Transverse colon (tissue), 4 donors: ENCODE measurements at regions not wholly inside any gene's neighbourhood (a gene's known extent, or its start where the extent isn't known, plus 50 kb on each side); places are given as distances from the start of the nearest gene placed in this dataset.

Experiments
- DNase-seq: peaks from one replicate; pipeline ENCODE4 v3.0.0-alpha.2; 2019
- H3K27ac ChIP-seq, 4 donors: fragments of 200-600 bp; sonication (generic); 2 replicates each; pipeline ENCODE4 v1.5.1; 2016 to 2018; ENCODE audit warnings: inconsistent platforms in 4 of 4
- H3K27me3 ChIP-seq: fragments of 200-600 bp; sonication (generic); 2 replicates; pipeline ENCODE4 v1.5.1; 2017; ENCODE audit warnings: inconsistent platforms
- H3K36me3 ChIP-seq, 4 donors: fragments of 200-600 bp; sonication (generic); 2 replicates each; pipeline ENCODE4 v1.5.1; 2017 to 2019; ENCODE audit warnings: inconsistent platforms in 4 of 4
- H3K4me1 ChIP-seq, 4 donors: fragments of 200-600 bp; sonication (generic); 2 replicates each; pipeline ENCODE4 v1.5.1; 2017 to 2020; ENCODE audit warnings: inconsistent platforms in 4 of 4
- H3K4me3 ChIP-seq, 4 donors: fragments of 200-600 bp; sonication (generic); 1 replicate in 1 of 4; 2 replicates in 3 of 4; pipeline versions ENCODE4 v1.5.1 to v1.6.1; 2017 to 2019; ENCODE audit warnings: inconsistent platforms in 4 of 4
- H3K9me3 ChIP-seq, 2 donors: fragments of 200-600 bp; sonication (generic); 2 replicates each; pipeline ENCODE4 v1.5.1; 2017 to 2019; ENCODE audit warnings: inconsistent platforms in 2 of 2
- CTCF ChIP-seq, 5 experiments: fragments of 200-600 bp in 3 of 5; fragments of 450-650 bp in 2 of 5; sonication (generic) in 3 of 5; IDR thresholded peaks; 1 replicate in 2 of 5; 2 replicates in 3 of 5; pipeline ENCODE4 v1.5.1; 2016 to 2017; ENCODE audit warnings: antibody characterized with exemption in 5 of 5, inconsistent platforms in 3 of 5, mild to moderate bottlenecking in 2 of 5, moderate library complexity in 1 of 5
- EP300 ChIP-seq: sonication (generic); formaldehyde crosslinking; IDR thresholded peaks from one replicate; pipeline ENCODE4 v1.6.1; 2017; ENCODE audit warnings: antibody characterized with exemption, low read depth
- POLR2A ChIP-seq: fragments of 450-650 bp; IDR thresholded peaks from one replicate; pipeline ENCODE4 v1.6.1; 2016; ENCODE audit warnings: antibody characterized with exemption, mild to moderate bottlenecking, moderate library complexity
- POLR2AphosphoS5 ChIP-seq, 3 donors: sonication (generic); formaldehyde crosslinking; IDR thresholded peaks; one replicate each; pipeline ENCODE4 v1.6.1; 2016; ENCODE audit warnings: antibody characterized with exemption in 3 of 3
- WGBS, 2 donors: methylation state at CpG; one replicate each; pipeline ENCODE4 v1.1.5; 2018; ENCODE audit warnings: low coverage in 1 of 2; 5-methylcytosine and 5-hydroxymethylcytosine counted together
- in situ Hi-C, 4 donors: fragments of 200-750 bp; cut with MboI; loops; one replicate each; pipeline versions ENCODE4 v1.15.0 to v1.15.1; 2017; ENCODE audit warnings: low sequenced_read_pairs in 3 of 4, low pct_ligation_motif_present in 1 of 4, low pct_unique_long_range_greater_than_20kb in 1 of 4
- intact Hi-C: fragments of 100-400 bp; cut with DNase I; formaldehyde crosslinking; loops from one replicate; pipeline ENCODE4 v1.15.1; 2023; ENCODE audit warnings: low total_unique reads
- small RNA-seq, 4 donors: library from RNA; depleted of rRNA; stranded (forward); fragments of <200 nt; gene quantifications; one replicate each; pipeline ENCODE3, GENCODE V24; 2016

GRCh38 chr6:19772891-19773290 lies 64.3 kb upstream of the ID4 start:
- Histone ChIP-seq H3K4me3 (no peak overlapping the region), H3K27me3 (no peaks in the 10 kb centered on the region), H3K36me3 (no peaks in the 10 kb centered on the region), H3K9me3 (no peaks in the 10 kb centered on the region), H3K27ac (no peak overlapping the region), H3K4me1 (no peaks in the 10 kb centered on the region)
- intact Hi-C loops (no loop called here), in situ Hi-C loops (no loop called here)
- no peak for TF ChIP-seq EP300
- no peak for DNase-seq

GRCh38 chr6:19781269-19781668 lies 55.9 kb upstream of the ID4 start:
- in situ Hi-C loops: no loop called here
- no peak for DNase-seq
- intact Hi-C loops: no loop called here
- WGBS, 2 donors: 80% methylated on average over 4 of the region's 4 CpGs; no CpG with 5 or more reads in 1 of the 2 donors
- H3K4me1 ChIP-seq: no peaks in the 10 kb centered on the region
- TF ChIP-seq POLR2A: no peak
- TF ChIP-seq POLR2AphosphoS5 (IDR thresholded peaks at IDR 0.05): no peak
- no peak for TF ChIP-seq EP300
- TF ChIP-seq CTCF (IDR thresholded peaks at IDR 0.05): no peak
- no peak overlapping the region for H3K4me3 ChIP-seq
- no peaks in the 10 kb centered on the region for H3K9me3 ChIP-seq
- H3K27ac ChIP-seq: no peak overlapping the region
- H3K27me3 ChIP-seq: no peaks in the 10 kb centered on the region
- no peaks in the 10 kb centered on the region for H3K36me3 ChIP-seq

GRCh38 chr6:19782588-19782987 lies 54.6 kb upstream of the ID4 start:
- no peak for DNase-seq
- H3K4me1 ChIP-seq: no peaks in the 10 kb centered on the region
- no peaks in the 10 kb centered on the region for H3K27me3 ChIP-seq
- H3K36me3 ChIP-seq: no peaks in the 10 kb centered on the region
- in situ Hi-C loops (no loop called here), intact Hi-C loops (no loop called here)
- no peak overlapping the region for H3K27ac ChIP-seq
- H3K9me3 ChIP-seq: no peaks in the 10 kb centered on the region
- 74 to 96% methylated on average over 3 of the region's 3 CpGs for WGBS, 2 donors
- no peak overlapping the region for H3K4me3 ChIP-seq
- no peak for TF ChIP-seq EP300
- TF ChIP-seq CTCF (IDR thresholded peaks at IDR 0.05): no peak
- TF ChIP-seq POLR2AphosphoS5 (IDR thresholded peaks at IDR 0.05): no peak
- no peak for TF ChIP-seq POLR2A

Small RNA genes lying in the stretch of these regions (small RNA-seq; reads per million reads assigned to genes)
- gene MIR548A1 (0 reads per million in 4 donors), gene RNA5SP205 (0 reads per million in 4 donors), gene RNU6-801P (0 reads per million in 4 donors)
